Mucosa of stomach (tissue), 1 donor: ENCODE measurements at regions not wholly inside any gene's neighbourhood (a gene's known extent, or its start where the extent isn't known, plus 50 kb on each side); places are given as distances from the start of the nearest gene placed in this dataset.
"Not testable (repeated sequence)": the region's sequence is repeated elsewhere in the genome, so short reads cannot be mapped to it uniquely, and the experiment has no call there.

Experiments
- H3K27me3 ChIP-seq: one replicate; pipeline ENCODE4 v1.7.0; 2013; ENCODE audit warnings: mild to moderate bottlenecking, low read length; ENCODE audit not compliant: control insufficient read depth, insufficient read depth
- H3K36me3 ChIP-seq: one replicate; pipeline ENCODE4 v1.7.0; 2013; ENCODE audit warnings: low read length; ENCODE audit not compliant: control insufficient read depth, insufficient read depth
- H3K4me1 ChIP-seq: one replicate; pipeline ENCODE4 v1.7.0; 2013; ENCODE audit warnings: mild to moderate bottlenecking, low read length; ENCODE audit not compliant: control insufficient read depth, insufficient read depth
- H3K4me3 ChIP-seq: one replicate; pipeline ENCODE4 v1.7.0; 2013; ENCODE audit warnings: low read length
- H3K9ac ChIP-seq: one replicate; pipeline ENCODE4 v1.7.0; 2013; ENCODE audit warnings: mild to moderate bottlenecking, low read length, moderate library complexity
- H3K9me3 ChIP-seq: one replicate; pipeline ENCODE4 v1.7.0; 2013; ENCODE audit warnings: mild to moderate bottlenecking, low read length, moderate library complexity; ENCODE audit not compliant: control insufficient read depth
- donor health status: Pancreatic carcinoma.

DNA sequence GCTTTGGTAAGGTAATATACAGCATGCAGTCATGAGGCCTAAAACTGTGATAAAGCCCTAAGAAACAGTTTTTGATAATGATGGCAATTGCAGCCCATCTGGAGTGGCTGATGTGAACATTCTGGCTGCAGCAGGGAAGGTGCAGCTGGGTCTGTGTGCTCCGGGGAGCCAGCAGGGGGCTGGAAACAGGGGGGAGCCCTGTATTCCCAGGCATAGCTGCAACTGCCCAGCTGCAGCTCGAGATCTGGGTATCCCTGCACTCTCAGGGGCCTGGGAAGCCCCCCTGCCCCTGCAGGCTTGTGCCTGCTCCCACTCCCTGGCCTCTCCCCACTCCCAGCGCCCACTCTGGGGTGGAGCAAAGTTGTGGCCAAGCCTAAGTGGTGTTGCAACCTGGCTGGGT, 95.6 kb downstream of the RRAGB start:
- no peaks in the 10 kb centered on the region for H3K27me3 ChIP-seq

DNA sequence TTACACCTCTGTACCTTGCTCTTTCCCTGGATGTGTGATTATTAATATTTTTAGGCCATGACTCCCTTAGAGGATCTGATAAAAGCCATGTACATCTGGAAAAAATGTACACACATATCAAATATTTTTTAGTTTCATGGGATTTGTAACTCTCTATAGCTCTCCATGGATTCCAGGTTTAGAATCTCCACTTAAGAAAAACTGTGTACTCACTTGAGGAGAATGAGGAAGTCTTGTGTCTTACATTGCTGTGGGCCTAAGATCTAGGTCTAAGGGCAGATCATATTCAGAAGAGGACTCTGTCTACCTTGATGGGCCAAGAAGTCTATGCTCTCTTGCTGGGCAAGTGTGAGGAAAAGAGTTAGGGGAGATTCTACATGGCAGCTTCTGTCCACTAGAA, 98.0 kb downstream of the RRAGB start:
- no peak overlapping the region for H3K9ac ChIP-seq
- H3K27me3 ChIP-seq = no peaks in the 10 kb centered on the region
- H3K4me3 ChIP-seq = no peak overlapping the region
- no peaks in the 10 kb centered on the region for H3K4me1 ChIP-seq
- no peaks in the 10 kb centered on the region for H3K9me3 ChIP-seq
- H3K36me3 ChIP-seq = no peaks in the 10 kb centered on the region

More for the DNA sequence above, 95.6 kb downstream of the RRAGB start:
- Histone ChIP-seq H3K9me3 (no peaks in the 10 kb centered on the region), H3K9ac (no peak overlapping the region), H3K4me1 (no peaks in the 10 kb centered on the region), H3K36me3 (no peaks in the 10 kb centered on the region), H3K4me3 (no peak overlapping the region)

DNA sequence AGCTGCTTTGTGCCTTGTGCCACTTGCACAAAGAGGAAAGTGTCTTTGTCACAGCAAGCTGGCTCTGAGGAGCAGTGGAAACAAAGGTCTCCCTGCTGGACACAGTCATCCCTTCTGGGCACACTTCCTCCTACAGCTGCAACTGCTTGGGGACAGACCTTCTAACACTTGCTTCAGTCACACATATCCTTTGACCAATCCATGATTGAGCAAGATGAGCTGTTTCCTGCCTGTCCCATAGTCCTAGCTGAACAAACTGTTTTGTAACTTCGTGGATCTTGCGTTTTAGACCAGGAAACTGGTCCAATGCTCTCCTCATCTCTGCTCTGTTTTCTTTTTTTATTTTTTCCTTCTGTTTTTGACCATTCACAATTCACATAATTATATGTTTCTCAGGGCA, 98.5 kb downstream of the RRAGB start:
- Histone ChIP-seq H3K4me1 (no peaks in the 10 kb centered on the region), H3K9me3 (no peaks in the 10 kb centered on the region), H3K36me3 (no peaks in the 10 kb centered on the region), H3K27me3 (no peaks in the 10 kb centered on the region), H3K9ac (no peak overlapping the region), H3K4me3 (no peak overlapping the region)

DNA sequence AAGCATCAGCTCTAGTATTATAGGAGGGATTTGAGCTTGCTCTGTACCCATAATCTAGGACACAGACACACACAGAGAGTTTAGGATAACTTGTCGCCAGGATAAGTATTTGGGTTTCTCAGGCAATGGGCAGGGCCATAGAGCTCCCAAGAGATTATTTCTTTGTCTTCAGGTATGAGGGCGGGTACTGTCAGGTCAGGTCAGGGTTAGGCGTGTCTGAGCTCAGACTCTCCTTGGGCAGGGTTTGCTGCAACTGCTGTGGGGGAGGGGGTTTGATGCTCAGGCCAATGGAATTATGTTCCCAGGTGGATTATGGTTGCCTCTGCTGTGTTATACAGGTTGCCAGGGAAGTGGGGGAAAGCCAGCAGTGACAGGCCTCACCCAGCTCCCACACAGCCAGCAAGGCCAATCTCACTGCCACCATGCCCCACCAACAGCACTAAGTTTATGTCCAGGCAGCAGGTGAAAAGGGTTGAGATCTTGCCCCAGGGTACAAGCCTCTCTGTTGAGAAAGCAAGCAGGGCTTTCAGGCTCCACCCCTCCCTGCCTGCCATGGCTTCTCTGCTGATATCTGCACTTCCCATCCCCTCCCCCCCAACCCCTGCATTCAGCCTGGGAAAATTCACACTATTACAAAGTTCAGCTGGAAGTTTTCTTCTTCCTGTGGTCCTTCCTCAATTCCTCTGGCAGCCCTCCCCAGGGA, 101.3 kb downstream of the RRAGB start:
- no peaks in the 10 kb centered on the region for H3K4me1 ChIP-seq
- H3K9me3 ChIP-seq = no peaks in the 10 kb centered on the region
- H3K36me3 ChIP-seq = no peaks in the 10 kb centered on the region
- no peaks in the 10 kb centered on the region for H3K27me3 ChIP-seq
- no peak overlapping the region for H3K9ac ChIP-seq
- no peak overlapping the region for H3K4me3 ChIP-seq

DNA sequence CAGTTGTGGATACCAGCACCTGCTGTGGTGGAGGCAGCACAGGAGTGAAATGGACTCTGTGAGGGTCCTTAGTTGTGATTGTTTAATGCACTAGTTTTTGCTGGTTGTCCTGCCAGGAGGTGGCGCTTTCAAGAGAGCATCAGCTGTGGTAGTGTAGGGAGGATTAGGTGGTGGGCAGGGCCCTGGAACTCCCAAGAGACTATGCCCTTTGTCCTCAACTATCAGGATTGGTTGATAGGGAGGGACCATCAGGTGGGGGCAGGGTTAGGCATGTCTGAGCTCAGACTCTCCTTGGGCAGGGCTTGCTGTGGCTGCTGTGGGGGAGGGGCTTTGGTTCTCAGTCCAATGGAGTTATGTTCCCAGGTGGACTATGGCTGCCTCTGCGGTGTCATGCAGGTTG, 121.9 kb downstream of the RRAGB start:
- H3K4me1 ChIP-seq = no peaks in the 10 kb centered on the region
- no peak overlapping the region for H3K4me3 ChIP-seq
- H3K36me3 ChIP-seq = no peaks in the 10 kb centered on the region
- H3K9me3 ChIP-seq = no peaks in the 10 kb centered on the region
- no peak overlapping the region for H3K9ac ChIP-seq
- no peaks in the 10 kb centered on the region for H3K27me3 ChIP-seq

DNA sequence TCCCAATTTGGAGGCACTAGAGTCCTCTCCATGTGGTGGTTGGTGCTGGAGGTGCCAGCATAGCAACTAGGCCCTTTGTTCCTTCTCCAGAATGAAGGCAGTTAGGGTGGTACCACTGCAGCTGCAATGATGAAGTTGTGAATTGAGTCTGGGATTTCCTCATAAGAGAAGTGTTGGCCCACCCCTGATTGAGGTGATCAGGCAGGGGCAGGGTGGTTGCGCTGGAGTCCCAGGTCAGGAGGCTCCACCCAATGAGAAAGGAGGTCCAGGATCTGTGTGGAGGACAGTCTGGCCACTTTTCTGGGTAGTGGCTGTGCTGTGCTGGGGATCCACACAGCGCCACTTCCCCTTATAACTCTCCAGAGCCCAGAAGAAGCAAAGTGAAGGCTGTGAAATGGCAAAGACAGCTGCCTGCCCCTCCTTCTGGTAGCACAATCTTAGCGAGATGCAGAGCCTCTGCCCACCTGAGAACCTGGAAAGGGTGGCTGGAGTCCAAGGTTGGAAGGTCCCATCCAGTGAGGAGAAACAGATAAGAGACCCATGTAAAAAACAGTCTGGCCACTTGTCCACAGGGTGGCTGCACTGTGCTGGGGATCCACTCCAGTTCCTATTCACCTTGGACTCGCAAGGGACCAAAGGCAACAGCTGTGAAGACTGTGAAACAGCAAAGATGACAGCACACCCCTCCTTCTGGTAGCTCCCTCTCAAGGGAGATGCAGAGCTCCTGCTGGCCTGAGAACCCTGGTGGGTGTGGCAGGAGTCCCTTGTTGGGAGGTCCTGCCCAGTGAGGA, 124.6 kb downstream of the RRAGB start:
- no peaks in the 10 kb centered on the region for H3K4me1 ChIP-seq
- H3K9me3 ChIP-seq = no peaks in the 10 kb centered on the region
- no peak overlapping the region for H3K9ac ChIP-seq
- no peaks in the 10 kb centered on the region for H3K36me3 ChIP-seq
- H3K27me3 ChIP-seq = no peaks in the 10 kb centered on the region
- no peak overlapping the region for H3K4me3 ChIP-seq

DNA sequence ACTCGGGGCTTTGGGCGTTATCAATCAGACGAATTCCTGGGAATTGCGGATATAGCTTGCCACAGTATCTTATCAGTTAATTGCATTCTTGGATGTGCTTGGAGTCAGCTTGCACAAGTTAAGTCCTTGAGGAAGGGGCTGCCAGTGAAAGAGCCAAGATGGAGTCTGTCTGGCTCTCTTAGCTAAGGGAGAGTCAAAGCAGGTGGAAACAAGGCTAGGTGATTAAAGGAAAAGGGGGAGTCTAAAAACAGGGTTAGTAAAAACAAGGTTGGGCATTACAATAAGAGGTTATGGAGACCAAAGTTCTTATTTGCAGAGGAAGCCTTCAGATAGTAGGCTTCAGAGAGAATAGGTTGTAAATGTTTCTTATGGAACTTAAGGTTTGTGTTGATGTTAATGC, 149.2 kb downstream of the RRAGB start:
- not testable (repeated sequence) for H3K27me3 ChIP-seq, H3K4me3 ChIP-seq, H3K9me3 ChIP-seq, H3K36me3 ChIP-seq, H3K4me1 ChIP-seq, H3K9ac ChIP-seq

DNA sequence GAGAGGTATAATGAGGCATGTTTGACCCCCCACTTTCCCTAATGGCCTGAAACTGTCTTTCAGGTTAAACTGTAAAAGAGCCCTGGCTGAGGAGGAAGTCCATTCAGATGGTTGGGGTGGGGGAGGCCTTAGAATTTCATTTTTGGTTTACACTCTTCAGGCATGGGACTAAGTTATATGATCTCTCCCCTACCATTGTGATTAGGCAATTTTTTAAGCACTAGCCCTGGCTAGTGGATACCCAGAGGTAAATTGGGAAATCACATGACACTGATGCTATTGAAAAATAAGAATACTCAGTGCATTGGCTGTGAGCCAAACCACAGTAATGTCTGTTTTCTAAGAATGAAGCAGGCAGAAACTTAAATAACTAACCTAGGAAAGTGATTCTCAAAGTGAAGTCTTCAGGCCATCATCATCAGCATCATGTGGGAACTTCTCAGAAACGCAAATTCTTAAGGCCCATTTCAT, 149.7 kb downstream of the RRAGB start:
- no peaks in the 10 kb centered on the region for H3K27me3 ChIP-seq
- no peak overlapping the region for H3K9ac ChIP-seq
- no peak overlapping the region for H3K4me3 ChIP-seq
- H3K36me3 ChIP-seq = no peaks in the 10 kb centered on the region
- no peaks in the 10 kb centered on the region for H3K4me1 ChIP-seq
- no peaks in the 10 kb centered on the region for H3K9me3 ChIP-seq

DNA sequence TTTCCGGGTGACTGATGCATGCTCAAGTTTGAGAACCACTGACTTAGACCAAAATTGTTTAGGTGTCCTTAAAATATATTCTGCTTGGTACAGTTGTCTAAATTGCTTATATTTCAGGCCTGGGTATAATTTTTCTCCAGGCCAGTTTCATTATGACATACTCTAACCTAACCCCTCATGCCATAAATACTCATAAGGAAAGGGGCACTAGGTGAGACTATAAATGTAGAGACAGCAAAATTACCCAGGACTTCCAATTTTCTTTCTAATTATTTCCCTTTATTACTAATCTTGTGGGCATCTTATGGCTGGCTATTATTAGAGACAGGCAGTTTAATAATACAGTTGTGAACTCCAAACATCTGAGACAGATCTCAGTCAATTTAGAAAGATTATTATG, 150.2 kb downstream of the RRAGB start:
- Histone ChIP-seq H3K9ac (no peak overlapping the region), H3K4me3 (no peak overlapping the region), H3K27me3 (no peaks in the 10 kb centered on the region)

DNA sequence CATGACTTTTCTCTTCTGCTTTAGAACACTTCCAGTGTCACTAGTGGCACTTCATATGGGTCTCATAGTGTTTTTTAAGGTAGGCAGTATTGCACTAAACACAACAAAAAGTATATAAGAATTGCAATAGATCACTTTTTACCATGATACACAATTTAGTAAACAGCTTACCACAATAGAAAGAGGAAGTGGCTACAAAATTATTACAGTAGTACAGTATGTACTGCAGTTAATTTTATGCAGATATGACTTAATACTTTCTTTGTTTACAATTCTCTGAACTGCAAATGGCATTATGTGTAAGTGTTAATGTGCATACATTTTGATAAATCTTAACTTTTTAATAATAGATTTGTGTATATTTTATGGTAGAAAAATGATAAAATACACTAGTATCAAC, 157.3 kb downstream of the RRAGB start:
- no peaks in the 10 kb centered on the region for H3K4me1 ChIP-seq
- H3K27me3 ChIP-seq = no peaks in the 10 kb centered on the region
- no peak overlapping the region for H3K4me3 ChIP-seq
- no peak overlapping the region for H3K9ac ChIP-seq
- H3K36me3 ChIP-seq = no peaks in the 10 kb centered on the region
- H3K9me3 ChIP-seq = no peaks in the 10 kb centered on the region

More for the DNA sequence above, 150.2 kb downstream of the RRAGB start:
- no peaks in the 10 kb centered on the region for H3K9me3 ChIP-seq
- H3K36me3 ChIP-seq = no peaks in the 10 kb centered on the region
- H3K4me1 ChIP-seq = no peaks in the 10 kb centered on the region

DNA sequence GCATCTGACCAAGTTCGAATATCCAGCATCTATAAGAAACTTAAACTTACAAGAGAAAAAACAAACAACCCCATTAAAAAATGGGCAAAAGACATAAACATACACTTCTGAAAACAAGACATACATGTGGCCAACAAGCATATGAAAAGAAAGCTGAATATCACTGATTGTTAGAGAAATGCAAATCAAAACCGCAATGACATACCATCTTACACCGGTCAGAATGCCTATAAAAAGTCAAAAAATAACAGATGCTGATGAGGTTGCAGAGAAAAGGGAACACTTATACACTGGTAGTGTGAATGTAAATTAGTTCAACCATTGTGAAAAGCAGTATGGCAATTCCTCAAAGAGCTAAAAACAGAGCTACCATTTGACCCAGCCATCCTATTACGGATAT, 166.0 kb downstream of the RRAGB start:
- not testable (repeated sequence) for H3K4me3 ChIP-seq, H3K9ac ChIP-seq, H3K4me1 ChIP-seq, H3K27me3 ChIP-seq, H3K36me3 ChIP-seq, H3K9me3 ChIP-seq

DNA sequence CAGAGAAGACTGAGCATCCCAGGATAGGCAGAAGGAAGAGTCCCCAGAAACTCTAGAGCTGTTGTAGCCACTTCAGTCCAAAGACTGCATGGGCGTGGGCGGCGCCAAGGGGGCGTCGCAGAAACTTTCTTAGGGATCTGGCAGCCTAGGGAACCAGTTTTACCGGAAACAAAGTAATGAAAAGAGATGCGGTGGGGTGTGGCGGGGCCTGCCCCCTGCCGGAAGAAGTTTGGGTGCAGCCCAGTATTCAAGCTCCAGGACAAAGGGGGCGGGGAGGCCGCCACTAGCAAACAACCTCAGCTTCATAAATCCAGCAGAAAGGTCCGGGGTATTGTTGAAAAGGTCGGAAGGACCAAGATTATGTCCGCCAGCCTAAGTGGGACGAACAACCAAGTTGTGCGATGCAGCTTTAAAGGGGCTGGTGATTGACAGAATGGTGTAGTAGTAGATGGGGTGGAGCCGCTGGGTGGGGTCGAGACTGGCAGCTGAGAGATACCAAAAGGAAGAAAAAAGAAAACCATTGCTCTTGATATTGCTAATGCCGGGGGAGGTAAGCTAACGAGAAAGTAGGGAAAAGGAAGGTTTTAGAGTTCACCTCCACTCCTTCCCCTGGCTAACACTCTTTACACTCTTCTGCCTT, 190.5 kb downstream of the RRAGB start:
- Histone ChIP-seq H3K4me3 (peak overlapping the region; percentile 31), H3K9ac (peak overlapping the region; percentile 83), H3K4me1 (peaks cover 5% of the 10 kb centered on the region), H3K9me3 (no peaks in the 10 kb centered on the region), H3K36me3 (no peaks in the 10 kb centered on the region), H3K27me3 (no peaks in the 10 kb centered on the region)
